ENCODE measurements at regions not wholly inside any gene's neighbourhood (a gene's known extent, or its start where the extent isn't known, plus 50 kb on each side); places are given as distances from the start of the nearest gene placed in this dataset.
"Not testable (repeated sequence)": the region's sequence is repeated elsewhere in the genome, so short reads cannot be mapped to it uniquely, and the experiment has no call there.

DNA sequence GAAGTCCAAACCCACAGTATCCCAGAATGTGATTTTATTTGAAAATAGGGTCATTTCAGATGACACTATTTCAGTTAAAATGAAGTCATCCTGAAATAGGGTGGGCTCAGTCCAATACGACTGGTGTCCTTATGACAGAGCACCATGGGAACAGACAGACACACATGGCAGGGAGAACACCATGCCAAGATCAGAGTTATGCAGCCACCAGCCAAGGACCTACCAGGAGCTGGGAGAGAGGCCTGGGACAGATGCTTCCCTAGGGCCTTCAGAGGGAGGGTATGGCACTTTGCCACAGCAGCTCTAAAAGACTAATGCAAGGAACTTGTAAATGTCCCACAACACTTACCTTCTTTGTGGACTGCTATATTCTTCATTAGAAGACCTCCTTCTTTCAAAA is 226.5 kb downstream of the NEBL start:
- H3K4me3 ChIP-seq (ENCODE audit: low read length): no peak overlapping the region
- no peak for DNase-seq (ENCODE audit: low read depth)
- TF ChIP-seq CTCF (IDR thresholded peaks at IDR 0.05; ENCODE audit: insufficient read depth, low read depth, low read length, missing control alignments): no peak

DNA sequence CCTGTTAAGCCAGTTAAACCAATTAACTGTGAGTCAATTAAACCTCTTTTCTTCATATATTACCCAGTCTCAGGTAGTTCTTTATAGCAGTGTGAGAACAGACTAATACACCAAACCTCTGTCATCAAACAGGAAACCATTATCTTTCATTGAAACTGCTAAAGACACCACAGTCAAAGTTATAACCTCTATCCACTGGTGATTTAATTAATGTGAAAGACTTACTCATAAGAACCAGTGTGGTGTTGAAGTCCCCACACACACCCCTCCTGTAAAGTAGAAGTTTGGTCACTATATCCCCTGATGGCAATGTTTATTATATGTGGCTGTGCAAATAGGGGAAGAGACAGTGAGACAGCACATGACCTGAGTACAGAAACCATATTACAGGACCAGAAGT is 228.1 kb downstream of the NEBL start:
- no peak for DNase-seq (ENCODE audit: low read depth)
- TF ChIP-seq CTCF (IDR thresholded peaks at IDR 0.05; ENCODE audit: insufficient read depth, low read depth, low read length, missing control alignments): no peak
- no peak overlapping the region for H3K4me3 ChIP-seq (ENCODE audit: low read length)

- no peak for DNase-seq (ENCODE audit: low read depth)
- TF ChIP-seq CTCF (IDR thresholded peaks at IDR 0.05; ENCODE audit: insufficient read depth, low read depth, low read length, missing control alignments): no peak
- H3K4me3 ChIP-seq (ENCODE audit: low read length): no peak overlapping the region
Measured at GRCh38 chr10:20662742-20663141, 234.4 kb downstream of the NEBL start.

- TF ChIP-seq CTCF (IDR thresholded peaks at IDR 0.05; ENCODE audit: insufficient read depth, low read depth, low read length, missing control alignments): no peak
- peak; percentile 39 for DNase-seq (ENCODE audit: low read depth)
- H3K4me3 ChIP-seq (ENCODE audit: low read length): no peak overlapping the region
Measured at GRCh38 chr10:20659225-20659624, 237.9 kb downstream of the NEBL start.

DNA sequence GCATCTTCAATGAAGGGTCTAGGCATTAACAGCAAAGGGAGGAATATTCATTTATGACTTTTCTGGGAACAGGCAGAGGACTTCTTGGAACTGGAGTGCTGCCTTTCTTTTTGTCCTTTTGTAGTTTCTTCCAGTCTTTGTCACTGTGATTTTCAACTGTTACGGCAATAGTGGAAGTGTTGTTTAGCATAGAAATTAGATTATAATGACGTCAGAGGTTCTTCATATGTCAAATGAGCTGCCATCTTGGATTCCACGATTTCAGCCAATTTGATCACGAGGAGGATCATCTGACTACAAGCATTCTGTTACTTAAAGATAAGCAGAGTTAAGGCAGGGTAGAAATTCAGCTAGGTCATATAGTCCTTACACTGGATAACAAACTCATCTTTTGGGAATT is 239.0 kb downstream of the NEBL start:
- no peak for TF ChIP-seq CTCF (IDR thresholded peaks at IDR 0.05; ENCODE audit: insufficient read depth, low read depth, low read length, missing control alignments)
- H3K4me3 ChIP-seq (ENCODE audit: low read length): no peak overlapping the region
- DNase-seq (ENCODE audit: low read depth): no peak

- no peak overlapping the region for H3K4me3 ChIP-seq (ENCODE audit: low read length)
- DNase-seq (ENCODE audit: low read depth): no peak
- no peak for TF ChIP-seq CTCF (IDR thresholded peaks at IDR 0.05; ENCODE audit: insufficient read depth, low read depth, low read length, missing control alignments)
Measured at GRCh38 chr10:20656886-20657285, 240.2 kb downstream of the NEBL start.

- H3K4me3 ChIP-seq (ENCODE audit: low read length); DNase-seq (ENCODE audit: low read depth): not testable (repeated sequence)
Measured at GRCh38 chr10:20652424-20652823, 244.7 kb downstream of the NEBL start.

Data from epithelial cell of esophagus (primary cell).